DND-41 (cell line): ENCODE measurements at regions not wholly inside any gene's neighbourhood (a gene's known extent, or its start where the extent isn't known, plus 50 kb on each side); places are given as distances from the start of the nearest gene placed in this dataset.
"Not testable (repeated sequence)": the region's sequence is repeated elsewhere in the genome, so short reads cannot be mapped to it uniquely, and the experiment has no call there.

Experiments
- ATAC-seq: fragments of 200-7000 bp; cut with Tn5 transposase; 3 replicates; pipeline ENCODE4 v1.9.1; 2021; ENCODE audit warnings: low read depth; ENCODE audit not compliant: insufficient read depth
- DNase-seq: peaks from one replicate; pipeline ENCODE4 v3.0.0-alpha.2; 2020
- H2AFZ ChIP-seq: 2 replicates; pipeline ENCODE4 v1.6.0; 2012; ENCODE audit warnings: low read depth, low read length
- H3K27ac ChIP-seq: 2 replicates; pipeline ENCODE4 v1.5.1; 2012; ENCODE audit warnings: low read length, inconsistent platforms
- H3K27me3 ChIP-seq: fragments of 200-600 bp; sonication (generic); 2 replicates; pipeline ENCODE4 v1.6.0; 2012; ENCODE audit warnings: low read length, mild to moderate bottlenecking, inconsistent platforms; ENCODE audit not compliant: insufficient read depth, poor library complexity
- H3K36me3 ChIP-seq: 2 replicates; pipeline ENCODE4 v1.5.1; 2012; ENCODE audit warnings: low read length, inconsistent platforms; ENCODE audit not compliant: insufficient read depth
- H3K4me1 ChIP-seq: 2 replicates; pipeline ENCODE4 v1.5.1; 2012; ENCODE audit warnings: mild to moderate bottlenecking, low read length; ENCODE audit not compliant: insufficient read depth
- H3K4me2 ChIP-seq: 2 replicates; pipeline ENCODE4 v1.6.0; 2012; ENCODE audit warnings: mild to moderate bottlenecking, moderate library complexity, low read length, inconsistent platforms; ENCODE audit not compliant: insufficient read depth
- H3K4me3 ChIP-seq, 2 experiments: fragments of 200-600 bp in 1 of 2; shearing (Covaris generic) in 1 of 2; 2 replicates each; pipeline ENCODE4 v1.5.1; 2012 to 2016; ENCODE audit warnings: inconsistent platforms in 2 of 2, low read length in 2 of 2, mild to moderate bottlenecking in 2 of 2, low read depth in 1 of 2, moderate library complexity in 1 of 2
- H3K79me2 ChIP-seq: 2 replicates; pipeline ENCODE4 v1.6.0; 2012; ENCODE audit warnings: low read length, inconsistent platforms; ENCODE audit not compliant: insufficient read depth
- H3K9ac ChIP-seq: 2 replicates; pipeline ENCODE4 v1.6.0; 2012; ENCODE audit warnings: low read depth, mild to moderate bottlenecking, inconsistent platforms, low read length, moderate library complexity
- H3K9me3 ChIP-seq: 2 replicates; pipeline ENCODE4 v1.5.1; 2012; ENCODE audit warnings: low read length, moderate library complexity, mild to moderate bottlenecking, inconsistent platforms; ENCODE audit not compliant: insufficient read depth, severe bottlenecking
- H4K20me1 ChIP-seq: 2 replicates; pipeline ENCODE4 v1.6.0; 2012; ENCODE audit warnings: low read length; ENCODE audit not compliant: insufficient read depth
- CTCF ChIP-seq: IDR thresholded peaks from 2 replicates; pipeline ENCODE4 v1.5.1; 2012; ENCODE audit warnings: borderline replicate concordance, low read length, moderate library complexity, mild to moderate bottlenecking; ENCODE audit not compliant: poor library complexity, severe bottlenecking; ENCODE audit errors: extremely low read depth
- EZH2 ChIP-seq: IDR thresholded peaks from 3 replicates; pipeline ENCODE4 v1.6.1; 2012; ENCODE audit warnings: borderline replicate concordance, low read depth, mild to moderate bottlenecking, moderate library complexity, low read length, inconsistent platforms; ENCODE audit not compliant: severe bottlenecking

GRCh38 chrX:111035991-111036390 is 60.0 kb upstream of the PAK3 start:
- no peak overlapping the region for H3K9ac ChIP-seq
- no peak overlapping the region for H2AFZ ChIP-seq
- ATAC-seq (no peak), DNase-seq (no peak)
- H3K79me2 ChIP-seq = no peaks in the 10 kb centered on the region
- H3K27me3 ChIP-seq = no peaks in the 10 kb centered on the region
- H3K36me3 ChIP-seq = no peaks in the 10 kb centered on the region
- H3K4me1 ChIP-seq = no peaks in the 10 kb centered on the region
- TF ChIP-seq EZH2 = no peak
- TF ChIP-seq CTCF = no peak
- no peak overlapping the region for H3K4me2 ChIP-seq
- no peaks in the 10 kb centered on the region for H4K20me1 ChIP-seq
- no peaks in the 10 kb centered on the region for H3K9me3 ChIP-seq
- no peak overlapping the region for H3K27ac ChIP-seq
- no peak overlapping the region for H3K4me3 ChIP-seq

- Histone ChIP-seq H3K9me3 (no peaks in the 10 kb centered on the region), H3K36me3 (no peaks in the 10 kb centered on the region), H3K4me3 (no peak overlapping the region), H3K27me3 (no peaks in the 10 kb centered on the region), H3K4me1 (no peaks in the 10 kb centered on the region), H3K79me2 (no peaks in the 10 kb centered on the region), H2AFZ (no peak overlapping the region), H3K27ac (no peak overlapping the region), H3K4me2 (no peak overlapping the region), H3K9ac (no peak overlapping the region), H4K20me1 (no peaks in the 10 kb centered on the region)
- ATAC-seq = no peak
- no peak for TF ChIP-seq CTCF
- no peak for TF ChIP-seq EZH2
- no peak for DNase-seq
Observed at GRCh38 chrX:111035256-111035655, 60.7 kb upstream of the PAK3 start.

- not testable (repeated sequence) for H4K20me1 ChIP-seq, H3K4me3 ChIP-seq, H2AFZ ChIP-seq, H3K9ac ChIP-seq, H3K79me2 ChIP-seq, DNase-seq, H3K27ac ChIP-seq, H3K27me3 ChIP-seq, H3K4me2 ChIP-seq, H3K9me3 ChIP-seq, H3K36me3 ChIP-seq, ATAC-seq, H3K4me1 ChIP-seq
Observed at GRCh38 chrX:111022998-111023397, 73.0 kb upstream of the PAK3 start.

- ATAC-seq = no peak
- no peak for DNase-seq
- no peaks in the 10 kb centered on the region for H4K20me1 ChIP-seq
- no peaks in the 10 kb centered on the region for H3K79me2 ChIP-seq
- TF ChIP-seq EZH2 (no peak), CTCF (no peak)
- H3K4me1 ChIP-seq = no peaks in the 10 kb centered on the region
- no peak overlapping the region for H3K4me2 ChIP-seq
- no peaks in the 10 kb centered on the region for H3K36me3 ChIP-seq
- no peak overlapping the region for H3K4me3 ChIP-seq
- no peak overlapping the region for H3K9ac ChIP-seq
- H3K27ac ChIP-seq = no peak overlapping the region
- no peaks in the 10 kb centered on the region for H3K9me3 ChIP-seq
- H3K27me3 ChIP-seq = no peaks in the 10 kb centered on the region
- H2AFZ ChIP-seq = no peak overlapping the region
Observed at GRCh38 chrX:111020283-111020682, 75.7 kb upstream of the PAK3 start.
